Kidney (tissue), 13 donors: ENCODE measurements at regions not wholly inside any gene's neighbourhood (a gene's known extent, or its start where the extent isn't known, plus 50 kb on each side); places are given as distances from the start of the nearest gene placed in this dataset.

Source experiments
- DNase-seq, 5 donors: peaks; one replicate each; pipeline ENCODE4 v3.0.0-alpha.2; 2013 to 2020
- FAIRE-seq: peaks from 2 replicates; lab custom pipeline; 2012; peaks lifted over from hg19 to GRCh38; lab: Jason Lieb, UNC
- H3K27ac ChIP-seq, 2 donors: one replicate each; pipeline ENCODE4 v1.7.0; 2013; ENCODE audit warnings: low read depth in 2 of 2, low read length in 2 of 2, inconsistent platforms in 1 of 2
- H3K27me3 ChIP-seq: one replicate; pipeline ENCODE4 v1.7.1; 2013; ENCODE audit warnings: low read length, inconsistent platforms; ENCODE audit not compliant: control insufficient read depth, insufficient read depth
- H3K36me3 ChIP-seq, 3 donors: one replicate each; pipeline versions ENCODE4 v1.7.0 to v1.7.1; 2013; ENCODE audit warnings: low read length in 3 of 3, control low read depth in 1 of 3, inconsistent platforms in 1 of 3; ENCODE audit not compliant: insufficient read depth in 3 of 3, control insufficient read depth in 2 of 3
- H3K4me1 ChIP-seq, 3 donors: one replicate each; pipeline versions ENCODE4 v1.7.0 to v1.7.1; 2013; ENCODE audit warnings: low read length in 3 of 3, inconsistent platforms in 1 of 3, low read depth in 1 of 3; ENCODE audit not compliant: control insufficient read depth in 2 of 3, insufficient read depth in 2 of 3
- H3K4me3 ChIP-seq, 3 donors: one replicate each; pipeline versions ENCODE4 v1.7.0 to v1.8.1; 2013; ENCODE audit warnings: low read length in 3 of 3, control low read depth in 1 of 3, inconsistent platforms in 1 of 3
- H3K9ac ChIP-seq, 3 donors: one replicate each; pipeline versions ENCODE4 v1.7.0 to v1.7.1; 2013; ENCODE audit warnings: low read length in 3 of 3, control low read depth in 1 of 3, inconsistent platforms in 1 of 3
- H3K9me3 ChIP-seq, 3 donors: one replicate each; pipeline versions ENCODE4 v1.7.0 to v1.7.1; 2013; ENCODE audit warnings: low read length in 3 of 3, control low read depth in 1 of 3, inconsistent platforms in 1 of 3; ENCODE audit not compliant: control insufficient read depth in 2 of 3, insufficient read depth in 1 of 3
- CTCF ChIP-seq: IDR thresholded peaks from 3 replicates; pipeline ENCODE4 v1.5.1; 2012; ENCODE audit warnings: mild to moderate bottlenecking, moderate library complexity, borderline replicate concordance; ENCODE audit not compliant: insufficient read depth; ENCODE audit errors: extremely low read depth
- intact Hi-C: fragments of 100-400 bp; cut with DNase I; formaldehyde crosslinking; loops from one replicate; pipeline ENCODE4 v1.11.1; 2022
- donor health status: control.
- donor health status: control.
- donor health status: control.
- donor health status: control.
- donor health status: control.
- donor health status: DM: yes; HTN: yes; CAD: no.
- donor health status: Normal renal cell carcinoma (clear cell type).

GRCh38 chr9:120286530-120286929 lies 293.4 kb downstream of the CDK5RAP2 start:
- no peak for DNase-seq
- intact Hi-C loops, result no loop called here

DNA sequence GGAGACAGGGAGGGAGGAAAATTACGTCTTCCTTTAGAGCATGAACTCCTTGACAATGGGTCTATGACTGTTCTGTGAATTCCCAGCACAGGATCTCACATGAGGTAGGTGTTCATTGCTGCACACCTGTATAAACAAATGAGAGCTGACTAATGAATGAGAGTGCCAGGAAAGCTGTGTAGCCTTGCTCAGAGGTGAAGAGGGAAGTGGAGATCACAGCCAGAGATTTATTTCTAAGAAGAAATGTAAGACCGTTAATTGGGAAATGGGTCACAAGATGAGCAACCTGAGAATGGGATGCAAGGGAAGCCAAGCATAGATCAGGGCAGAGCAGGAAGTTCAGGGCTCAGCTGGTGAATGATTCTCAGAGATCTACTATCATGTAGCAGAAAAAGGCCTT lies 295.1 kb downstream of the CDK5RAP2 start:
- no peak overlapping the region for H3K9ac ChIP-seq
- no peak for FAIRE-seq

More at GRCh38 chr9:120286530-120286929, 293.4 kb downstream of the CDK5RAP2 start:
- Histone ChIP-seq H3K36me3 (no peaks in the 10 kb centered on the region), H3K9ac (no peak overlapping the region), H3K4me3 (no peak overlapping the region), H3K9me3 (no peaks in the 10 kb centered on the region), H3K4me1 (no peaks in the 10 kb centered on the region), H3K27ac (no peak overlapping the region), H3K27me3 (no peaks in the 10 kb centered on the region)
- TF ChIP-seq CTCF, result no peak
- FAIRE-seq, result no peak

GRCh38 chr9:120281665-120282064 lies 298.3 kb downstream of the CDK5RAP2 start:
- Histone ChIP-seq H3K9ac (no peak overlapping the region), H3K36me3 (no peaks in the 10 kb centered on the region), H3K4me3 (no peak overlapping the region), H3K27ac (no peak overlapping the region), H3K27me3 (no peaks in the 10 kb centered on the region), H3K9me3 (peaks cover 0 to 4% (median 0%) of the 10 kb centered on the region in 3 donors), H3K4me1 (no peaks in the 10 kb centered on the region)
- intact Hi-C loops, result no loop called here
- FAIRE-seq (no peak), DNase-seq (no peak)
- TF ChIP-seq CTCF, result no peak

More for the DNA sequence above, 295.1 kb downstream of the CDK5RAP2 start:
- H3K27me3 ChIP-seq, result no peaks in the 10 kb centered on the region
- H3K36me3 ChIP-seq, result no peaks in the 10 kb centered on the region
- H3K4me1 ChIP-seq, result no peaks in the 10 kb centered on the region
- intact Hi-C loops, result no loop called here
- no peak overlapping the region for H3K27ac ChIP-seq
- TF ChIP-seq CTCF, result no peak
- H3K9me3 ChIP-seq, result no peaks in the 10 kb centered on the region
- DNase-seq, result peak in 3 of 5 donors; percentile 13 to 45 (median 40)
- H3K4me3 ChIP-seq, result no peak overlapping the region

GRCh38 chr9:120267929-120268328 lies 312.0 kb downstream of the CDK5RAP2 start:
- Histone ChIP-seq H3K9me3 (no peaks in the 10 kb centered on the region), H3K27me3 (no peaks in the 10 kb centered on the region), H3K36me3 (no peaks in the 10 kb centered on the region), H3K4me1 (no peaks in the 10 kb centered on the region), H3K27ac (no peak overlapping the region), H3K4me3 (no peak overlapping the region), H3K9ac (no peak overlapping the region)
- FAIRE-seq (no peak), DNase-seq (no peak)
- no peak for TF ChIP-seq CTCF
- intact Hi-C loops, result no loop called here
